ENCODE measurements at regions not wholly inside any gene's neighbourhood (a gene's known extent, or its start where the extent isn't known, plus 50 kb on each side); places are given as distances from the start of the nearest gene placed in this dataset.

GRCh38 chr16:73544826-73545225 lies 496.9 kb upstream of the ZFHX3 start:
- no peak overlapping the region for H2BK20ac ChIP-seq (ENCODE audit: low read depth, low read length)
- H2BK5ac ChIP-seq (ENCODE audit: low read depth, low read length, poor library complexity, severe bottlenecking), result no peak overlapping the region
- no peaks in the 10 kb centered on the region for H3K9me1 ChIP-seq (ENCODE audit: insufficient read depth, low read length)
- TF ChIP-seq RCOR1 (IDR thresholded peaks at IDR 0.05; ENCODE audit: insufficient replicate concordance, low read length) (no peak), MAFK (IDR thresholded peaks at IDR 0.05; ENCODE audit: low read depth, low read length) (no peak), BHLHE40 (IDR thresholded peaks at IDR 0.05; ENCODE audit: low read depth, low read length) (no peak), ELK1 (IDR thresholded peaks at IDR 0.05; ENCODE audit: borderline replicate concordance, low read depth, low read length) (no peak), NFE2L2 (IDR thresholded peaks at IDR 0.05; ENCODE audit: low read depth, low read length) (no peak), RAD21 (IDR thresholded peaks at IDR 0.05; ENCODE audit: low read length) (no peak), POLR2A (IDR thresholded peaks at IDR 0.05; ENCODE audit: low read depth, low read length) (no peak), MXI1 (IDR thresholded peaks at IDR 0.05; ENCODE audit: borderline replicate concordance, low read depth, low read length) (no peak), FOS (IDR thresholded peaks at IDR 0.05; ENCODE audit: low read depth, low read length) (no peak), MAZ (IDR thresholded peaks at IDR 0.05; ENCODE audit: borderline replicate concordance, low read depth, low read length) (no peak), CTCF (conservative IDR thresholded peaks at IDR 0.05; ENCODE audit: low read depth, low read length) (no peak), RFX5 (IDR thresholded peaks at IDR 0.05; ENCODE audit: low read depth, low read length) (no peak), CHD1 (IDR thresholded peaks at IDR 0.05; ENCODE audit: low read depth, low read length) (no peak), USF2 (IDR thresholded peaks at IDR 0.05; ENCODE audit: low read depth, low read length) (no peak)
- no peak overlapping the region for H3K4me3 ChIP-seq (ENCODE audit: insufficient read depth, low read depth, low read length)
- no peak overlapping the region for H3K4ac ChIP-seq (ENCODE audit: low read depth, low read length)
- POLR2A ChIA-PET (ENCODE audit: unreplicated experiment), result no interaction called here
- no peaks in the 10 kb centered on the region for H3K79me1 ChIP-seq (ENCODE audit: low read depth in 1 of 2, low read length in 2 of 2)
- H3K9me3 ChIP-seq (ENCODE audit: control insufficient read depth, insufficient read depth, low read length), result no peaks in the 10 kb centered on the region; the same call in 1 of the 2 replicates
- H4K20me1 ChIP-seq (ENCODE audit: insufficient read depth, low read length), result no peaks in the 10 kb centered on the region
- in situ Hi-C loops (cut with MboI; ENCODE audit: low sequenced_read_pairs) (no loop called here), dilution Hi-C loops (cut with HindIII; ENCODE audit: low sequenced_read_pairs, unreplicated experiment) (no loop called here), intact Hi-C loops (cut with micrococcal nuclease) (no loop called here)
- no peak overlapping the region for H2BK120ac ChIP-seq (ENCODE audit: low read depth, low read length)
- ATAC-seq (ENCODE audit: low read depth), result no peak
- peaks cover 7% of the 10 kb centered on the region; the same call in 1 of the 2 replicates for H3K27me3 ChIP-seq (ENCODE audit: control insufficient read depth, insufficient read depth, low read length)
- no peak overlapping the region for H2AK9ac ChIP-seq (replicated peaks; ENCODE audit: low read depth, low read length, poor library complexity)
- no peak overlapping the region for H3K14ac ChIP-seq (replicated peaks; ENCODE audit: low read depth, low read length)
- no peak overlapping the region for H3K56ac ChIP-seq (ENCODE audit: extremely low read depth, insufficient read depth, low read length)
- H3K4me1 ChIP-seq (ENCODE audit: control insufficient read depth, insufficient read depth, low read length), result no peaks in the 10 kb centered on the region
- WGBS, 2 experiments (ENCODE audit: extremely low coverage in 2 of 2, insufficient read length in 1 of 2), result no CpG with 5 or more reads among the region's 8 CpGs
- DNase-seq, result no peak
- no peak overlapping the region for H2AK5ac ChIP-seq (ENCODE audit: low read depth, low read length)
- BruUV-seq (replicated peaks), result no TSS peak
- H3K36me3 ChIP-seq (ENCODE audit: control insufficient read depth, insufficient read depth, low read length), result no peaks in the 10 kb centered on the region
- H4K91ac ChIP-seq (ENCODE audit: insufficient read depth, low read depth, low read length), result no peak overlapping the region
- H3K27ac ChIP-seq (ENCODE audit: insufficient read depth, low read length), result no peak overlapping the region
- CTCF ChIA-PET, result no interaction called here
- H3K4me2 ChIP-seq (ENCODE audit: low read depth, low read length), result no peak overlapping the region
- no peak overlapping the region for H4K8ac ChIP-seq (ENCODE audit: low read depth in 2 of 2, low read length in 2 of 2)
- H3K9ac ChIP-seq (ENCODE audit: low read depth, low read length), result no peak overlapping the region
- H2AFZ ChIP-seq (replicated peaks; ENCODE audit: low read length, poor library complexity), result no peak overlapping the region
- H3K23ac ChIP-seq (ENCODE audit: low read depth, low read length), result no peak overlapping the region
- H3K18ac ChIP-seq (ENCODE audit: low read depth, low read length), result no peak overlapping the region
- H4K5ac ChIP-seq (ENCODE audit: low read depth, low read length), result no peak overlapping the region
- H2BK15ac ChIP-seq (ENCODE audit: low read depth, low read length), result no peak overlapping the region
